H1 (cell line): ENCODE measurements at regions not wholly inside any gene's neighbourhood (a gene's known extent, or its start where the extent isn't known, plus 50 kb on each side); places are given as distances from the start of the nearest gene placed in this dataset.

Experiments used
- MAFK ChIP-seq: IDR thresholded peaks from 2 replicates; pipeline ENCODE4 v1.6.1; 2012; ENCODE audit warnings: low read depth, mild to moderate bottlenecking, improper control_type of control experiment, low read length
- SIN3A ChIP-seq, 2 experiments: IDR thresholded peaks in 1 of 2; conservative IDR thresholded peaks in 1 of 2; 2 replicates each; pipeline ENCODE4 v1.6.1; 2011 to 2012; ENCODE audit warnings: low read length in 2 of 2, improper control_type of control experiment in 1 of 2, low read depth in 1 of 2, mild to moderate bottlenecking in 1 of 2
- SRF ChIP-seq: IDR thresholded peaks from 2 replicates; pipeline ENCODE4 v1.6.1; 2011; ENCODE audit warnings: mild to moderate bottlenecking, low read depth, low read length, moderate library complexity

- no peak for TF ChIP-seq MAFK
- TF ChIP-seq SRF: no peak
- TF ChIP-seq SIN3A (conservative IDR thresholded peaks at IDR 0.05 in 1 of 2, IDR thresholded peaks at IDR 0.05 in 1 of 2; ENCODE audit: low read depth in 1 of 2, low read length in 2 of 2): no peak
Measured at GRCh38 chr7:50190776-50191175, 97.7 kb upstream of the ZPBP start.
